Stimulated activated CD4-positive, alpha-beta T cell treated with anti-CD3 and anti-CD28 coated beads, Interleukin-12 subunit alpha, Interleukin-12 subunit beta, amount 100 ng/mL, for 4 hours (primary cell): ENCODE measurements at regions not wholly inside any gene's neighbourhood (a gene's known extent, or its start where the extent isn't known, plus 50 kb on each side); places are given as distances from the start of the nearest gene placed in this dataset.
"Not testable (repeated sequence)": the region's sequence is repeated elsewhere in the genome, so short reads cannot be mapped to it uniquely, and the experiment has no call there.

Source experiments
- DNase-seq: peaks from one replicate; pipeline ENCODE4 v3.0.0-alpha.2; 2020

DNA sequence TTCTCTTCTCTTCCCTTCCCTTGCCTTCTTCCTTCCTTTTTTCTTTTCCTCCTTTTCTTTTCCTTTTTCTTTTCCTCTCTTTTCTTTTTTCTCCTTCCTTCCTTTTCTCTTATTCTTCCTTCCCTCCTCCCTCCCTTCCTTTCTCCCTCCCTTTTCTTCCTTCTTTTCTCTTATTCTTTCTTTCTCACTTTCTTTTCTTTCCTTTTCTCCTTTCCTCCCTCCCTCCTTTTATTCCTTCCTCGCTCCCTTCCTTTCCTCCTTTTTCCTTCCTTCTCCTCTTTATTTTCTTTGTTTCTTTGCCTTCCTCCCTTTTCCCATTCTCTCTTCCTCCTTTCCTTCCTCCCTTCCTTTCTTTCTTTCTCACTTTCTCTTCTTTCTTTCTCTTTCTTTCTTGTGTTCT is 146.1 kb downstream of the ZNF92 start:
- not testable (repeated sequence) for DNase-seq

DNA sequence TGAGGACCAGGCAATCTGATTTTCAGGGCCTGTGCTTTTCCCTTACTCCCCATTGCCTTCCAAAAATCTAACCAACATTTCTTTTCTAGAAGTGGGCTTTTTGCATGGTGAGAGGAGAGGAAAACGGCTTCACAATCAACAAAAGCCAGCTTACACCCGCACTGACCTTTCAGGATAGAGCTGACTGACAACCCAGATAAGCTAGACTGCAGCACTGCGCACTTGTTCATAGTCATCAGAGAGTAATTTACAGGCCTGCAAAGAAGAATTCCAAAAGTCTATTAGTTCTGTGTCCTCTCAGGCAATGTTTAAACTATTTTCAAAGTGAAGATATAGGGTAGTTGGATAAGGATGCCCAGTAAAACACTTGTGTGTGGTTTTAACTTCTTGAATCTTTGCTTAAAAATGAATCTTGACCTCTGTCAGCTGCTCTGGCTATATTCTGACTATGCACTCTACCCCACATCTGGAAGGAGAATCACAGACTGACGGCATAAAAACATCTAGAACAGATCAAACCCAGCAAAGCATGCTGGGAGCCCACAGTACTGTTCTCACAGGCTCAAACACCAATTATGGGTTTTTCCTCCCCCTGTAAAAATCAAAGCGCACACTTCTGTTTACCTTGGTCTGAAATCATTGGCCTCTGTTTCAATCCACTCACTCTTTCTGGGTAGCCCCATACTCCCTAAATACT is 172.0 kb downstream of the ZNF92 start:
- DNase-seq, result not testable (repeated sequence)

DNA sequence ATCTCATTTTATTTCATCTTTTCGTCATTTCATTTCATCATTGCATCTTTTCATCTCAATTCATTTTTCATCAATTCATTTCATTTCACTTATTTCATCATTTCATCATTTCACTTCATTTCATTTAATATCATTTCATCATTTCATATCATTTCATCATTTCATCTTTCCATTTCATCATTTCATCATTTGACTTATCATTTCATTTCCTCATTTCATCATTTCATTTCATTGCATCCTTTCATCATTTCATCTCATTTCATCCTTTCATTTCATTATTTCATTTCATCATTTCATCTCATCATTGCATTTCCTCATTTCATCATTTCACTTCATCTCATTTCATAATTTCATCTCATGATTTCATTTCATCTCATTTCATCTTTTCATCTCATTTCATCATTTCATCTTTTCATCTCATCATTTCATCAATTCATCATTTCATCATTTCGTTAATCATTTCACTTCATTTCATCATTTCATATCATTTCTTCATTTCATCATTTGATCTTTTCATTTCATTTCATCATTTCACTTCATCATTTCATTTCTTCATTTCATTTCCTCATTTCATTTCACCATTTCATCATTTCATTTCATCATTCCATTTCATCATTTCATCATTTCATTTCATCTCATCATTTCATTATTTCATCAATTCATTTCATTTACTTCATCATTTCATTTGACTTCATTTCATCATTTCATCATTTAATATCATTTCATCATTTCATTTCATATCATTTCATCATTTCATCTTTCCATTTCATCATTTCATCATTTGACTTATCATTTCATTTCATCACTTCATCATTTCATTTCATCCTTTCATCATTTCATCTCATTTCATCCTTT is 176.2 kb downstream of the ZNF92 start:
- not testable (repeated sequence) for DNase-seq

DNA sequence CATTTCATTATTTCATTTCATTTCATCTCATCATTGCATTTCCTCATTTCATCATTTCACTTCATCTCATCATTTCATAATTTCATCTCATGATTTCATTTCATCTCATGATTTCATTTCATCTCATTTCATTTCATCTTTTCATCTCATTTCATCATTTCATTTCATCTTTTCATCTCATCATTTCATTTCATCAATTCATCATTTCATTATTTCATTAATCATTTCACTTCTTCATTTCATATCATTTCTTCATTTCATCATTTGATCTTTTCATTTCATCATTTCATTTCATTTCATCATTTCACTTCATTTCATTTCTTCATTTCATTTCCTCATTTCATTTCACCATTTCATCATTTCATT is 176.8 kb downstream of the ZNF92 start:
- not testable (repeated sequence) for DNase-seq

DNA sequence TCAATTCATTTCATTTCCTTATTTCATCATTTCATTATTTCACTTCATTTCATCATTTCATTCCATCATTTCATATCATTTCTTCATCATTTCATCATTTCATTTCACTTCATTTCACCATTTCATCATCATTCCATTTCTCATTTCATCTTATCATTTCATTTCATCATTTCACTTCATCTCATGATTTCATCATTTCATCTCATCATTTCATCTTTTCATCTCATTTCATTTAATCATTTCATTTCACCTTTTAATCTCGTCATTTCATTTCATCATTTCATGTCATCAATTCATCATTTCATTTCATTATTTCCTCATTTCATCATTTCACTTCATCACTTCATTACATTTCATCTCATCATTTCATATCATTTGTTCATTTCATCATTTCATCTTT is 177.4 kb downstream of the ZNF92 start:
- DNase-seq, result not testable (repeated sequence)

DNA sequence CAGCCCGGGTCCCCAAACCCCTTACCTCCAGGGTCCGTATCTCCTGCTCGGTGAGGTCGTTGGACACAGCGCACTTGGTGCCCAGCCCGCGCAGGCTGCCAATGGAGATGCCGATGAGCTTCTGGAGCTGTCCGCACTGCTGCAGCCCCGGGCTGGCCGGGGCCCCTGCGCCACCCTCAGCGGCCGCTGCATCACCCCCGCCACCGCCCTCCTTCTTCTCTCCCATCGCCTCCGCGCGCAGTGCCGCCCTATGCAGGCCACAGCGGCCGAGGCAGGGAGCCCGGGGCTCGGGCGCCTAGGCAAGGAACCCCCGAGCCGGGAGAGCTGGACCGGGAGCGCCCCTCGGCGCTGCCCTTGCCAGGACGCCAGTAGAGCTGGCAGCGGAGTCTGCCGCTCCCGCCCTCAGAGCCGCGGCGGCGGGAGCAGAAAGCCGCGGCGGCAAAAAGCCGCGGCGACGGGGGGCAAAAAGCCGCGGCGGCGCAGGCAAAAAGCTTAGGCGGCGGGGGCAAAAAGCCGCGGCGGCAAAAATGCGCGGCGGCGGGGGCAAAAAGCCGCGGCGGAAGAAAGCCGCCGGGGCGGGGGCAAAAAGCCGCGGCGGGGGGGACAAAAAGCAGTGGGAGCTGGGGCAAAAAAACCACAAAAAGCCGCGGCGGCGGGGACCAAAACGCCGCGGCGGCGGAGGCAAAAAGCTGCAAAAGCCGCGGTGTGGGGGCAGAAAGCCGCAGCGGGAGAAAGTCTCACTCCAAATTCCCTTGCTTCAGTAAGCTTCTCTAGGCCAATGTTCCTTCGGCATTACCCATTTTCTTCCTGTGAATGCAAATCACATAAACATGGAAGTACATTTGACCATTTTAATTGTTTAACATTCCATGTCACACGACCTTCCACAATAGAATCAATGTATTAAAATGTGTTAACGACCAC is 181.2 kb downstream of the ZNF92 start:
- DNase-seq, result not testable (repeated sequence)

DNA sequence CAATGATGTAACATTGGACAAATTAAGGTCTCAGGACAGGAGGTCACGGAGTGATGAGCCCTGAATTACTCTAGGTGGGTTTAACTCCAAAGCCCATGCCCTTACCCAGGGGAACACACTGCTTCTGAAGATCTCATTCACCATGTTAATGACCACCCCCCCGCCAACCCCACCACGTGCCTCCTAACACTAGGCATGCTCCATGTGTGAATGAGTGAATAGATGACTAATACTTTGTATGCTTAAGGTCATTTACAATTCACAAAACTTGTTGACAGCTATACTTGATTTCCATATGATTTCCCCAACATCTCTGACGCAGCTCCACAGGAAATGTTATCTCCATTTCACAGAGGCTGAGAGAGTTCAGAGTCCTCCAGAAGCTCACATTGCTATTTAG is 184.9 kb downstream of the ZNF92 start:
- DNase-seq, result not testable (repeated sequence)

DNA sequence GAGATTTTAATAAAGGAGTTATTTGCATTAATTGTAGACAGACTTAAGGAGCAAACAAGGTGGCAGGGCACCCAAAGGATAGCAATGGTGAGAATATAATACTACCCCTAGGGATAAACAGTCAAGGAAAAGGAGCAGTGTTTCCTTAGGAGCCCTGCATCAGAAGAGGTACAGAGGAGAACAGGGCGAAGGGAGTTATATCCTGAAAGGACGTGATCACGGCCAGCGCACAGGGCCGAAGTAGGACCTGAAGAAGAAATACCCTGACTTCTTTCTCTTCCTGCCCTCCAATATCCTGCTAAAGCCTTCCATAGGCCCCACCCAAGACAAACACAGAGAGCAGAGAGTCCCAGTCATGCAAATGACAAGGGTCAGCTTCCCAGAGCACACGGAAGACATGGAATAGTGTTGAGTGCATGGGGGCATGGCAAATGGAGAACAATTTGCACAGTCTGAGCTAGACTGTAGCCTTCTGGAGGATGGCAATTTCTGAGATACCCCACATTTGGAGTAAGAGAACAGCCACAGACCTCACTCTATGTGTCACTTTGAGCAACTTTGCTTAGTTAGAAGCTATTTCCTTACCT is 188.2 kb downstream of the ZNF92 start:
- not testable (repeated sequence) for DNase-seq

DNA sequence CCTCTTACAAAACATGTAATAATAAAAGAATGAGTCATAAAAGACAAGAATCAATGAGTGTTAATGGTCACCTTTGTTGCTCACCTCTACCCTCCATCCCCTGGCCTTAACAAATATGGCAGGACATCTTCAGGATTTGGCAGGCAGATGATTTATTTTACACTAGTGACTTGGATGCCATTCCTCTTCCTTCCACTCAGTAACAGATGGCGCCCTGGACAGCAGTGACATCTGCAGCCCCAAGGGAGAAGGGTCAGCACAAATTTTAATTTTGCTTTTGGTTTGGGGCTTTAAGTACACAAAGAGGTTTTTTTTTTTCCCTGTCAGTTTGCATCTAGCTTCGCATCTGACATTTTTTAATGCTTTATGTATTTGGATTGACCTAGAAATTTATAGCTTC is 188.9 kb downstream of the ZNF92 start:
- not testable (repeated sequence) for DNase-seq

DNA sequence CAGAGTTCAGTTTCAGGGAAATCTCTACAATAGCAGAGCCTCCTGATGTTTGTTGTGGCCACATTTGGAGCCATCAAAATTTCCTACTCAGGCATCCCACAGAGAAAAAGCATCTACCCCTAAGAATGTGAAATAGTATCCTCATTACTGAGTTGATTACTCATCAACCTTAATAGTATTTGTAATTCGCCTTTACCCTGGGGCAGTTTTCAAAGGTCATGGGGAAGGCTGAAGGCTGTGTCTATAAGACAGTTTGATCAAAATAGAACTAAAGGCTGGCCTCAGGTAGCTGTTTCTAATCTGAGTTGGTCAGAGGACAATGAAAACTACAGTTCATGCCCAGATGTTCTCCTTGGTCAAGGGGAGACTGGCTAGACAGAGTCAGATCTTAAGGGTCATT is 189.7 kb downstream of the ZNF92 start:
- not testable (repeated sequence) for DNase-seq

DNA sequence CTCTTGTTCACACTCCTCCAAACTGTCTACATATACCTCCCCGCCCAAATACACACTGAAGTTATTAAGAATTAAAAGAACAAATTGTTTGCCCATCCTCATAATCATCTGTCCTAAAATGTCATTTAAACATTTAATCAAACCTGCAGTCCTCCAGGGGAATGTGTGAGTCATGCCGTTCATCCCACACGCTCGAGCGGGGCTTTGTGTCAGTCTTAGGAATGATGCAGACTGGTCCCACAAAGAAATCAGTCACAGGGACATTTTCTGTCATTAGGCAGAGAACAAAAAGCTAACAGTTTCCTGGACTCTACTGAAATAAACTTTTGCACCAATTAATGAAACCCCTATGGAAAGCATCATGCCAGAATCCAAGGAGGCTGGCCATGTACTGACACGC is 194.6 kb downstream of the ZNF92 start:
- DNase-seq, result not testable (repeated sequence)

DNA sequence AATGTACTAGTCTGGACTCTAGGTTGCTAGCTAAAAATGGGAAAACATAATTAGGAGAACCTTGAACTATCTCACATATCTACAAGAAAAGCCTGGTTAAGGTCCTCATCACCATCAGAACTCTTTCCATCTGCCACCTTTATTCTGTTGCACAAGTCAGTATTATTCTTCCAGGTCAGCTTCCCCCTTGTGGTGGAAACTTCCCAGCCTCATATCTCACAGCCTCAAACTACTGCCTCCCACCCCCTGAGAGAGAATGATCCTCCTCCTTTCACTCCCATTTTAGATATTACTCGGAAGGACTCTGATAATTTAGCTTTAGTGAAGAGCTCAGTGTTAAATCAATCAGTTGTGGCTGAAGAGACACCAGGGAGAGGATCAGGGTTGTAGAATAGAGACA is 197.3 kb downstream of the ZNF92 start:
- DNase-seq, result not testable (repeated sequence)

DNA sequence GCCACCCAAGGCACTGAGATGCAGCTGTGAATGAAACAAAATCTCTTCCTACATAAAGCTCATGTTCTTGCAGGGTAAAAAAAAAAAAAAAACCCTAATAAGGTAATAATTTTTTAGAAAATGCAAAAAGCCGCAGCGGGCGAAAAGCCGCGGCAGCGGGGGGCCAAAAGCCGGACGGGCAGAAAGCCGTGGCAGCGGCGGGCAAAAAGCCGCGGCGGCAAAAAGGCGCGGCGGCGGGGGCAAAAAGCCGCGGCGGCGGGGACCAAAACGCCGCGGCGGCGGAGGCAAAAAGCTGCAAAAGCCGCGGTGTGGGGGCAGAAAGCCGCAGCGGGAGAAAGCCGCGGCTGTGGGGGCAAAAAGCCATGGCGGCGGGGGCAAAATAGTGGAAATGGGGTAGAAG is 198.9 kb downstream of the ZNF92 start:
- not testable (repeated sequence) for DNase-seq

DNA sequence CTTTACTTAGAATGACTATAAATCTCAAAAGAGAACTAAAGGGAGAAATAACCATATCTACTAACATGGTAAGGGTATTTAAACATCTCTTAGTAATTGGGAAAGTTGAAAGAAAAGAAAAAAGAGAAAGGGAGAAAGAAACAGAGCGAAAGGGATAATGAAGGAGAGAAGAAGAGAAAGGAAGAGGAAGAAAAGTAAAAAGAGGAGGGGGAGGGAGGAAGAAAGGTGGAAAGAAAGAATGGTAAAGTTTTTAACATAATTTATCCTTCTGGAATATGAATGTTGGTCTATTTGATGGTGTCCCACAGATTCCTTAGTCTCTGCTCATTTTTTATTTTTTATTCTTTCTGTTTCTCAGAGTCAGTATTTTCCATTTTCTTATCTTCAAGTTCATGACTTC is 202.7 kb downstream of the ZNF92 start:
- DNase-seq, result not testable (repeated sequence)

DNA sequence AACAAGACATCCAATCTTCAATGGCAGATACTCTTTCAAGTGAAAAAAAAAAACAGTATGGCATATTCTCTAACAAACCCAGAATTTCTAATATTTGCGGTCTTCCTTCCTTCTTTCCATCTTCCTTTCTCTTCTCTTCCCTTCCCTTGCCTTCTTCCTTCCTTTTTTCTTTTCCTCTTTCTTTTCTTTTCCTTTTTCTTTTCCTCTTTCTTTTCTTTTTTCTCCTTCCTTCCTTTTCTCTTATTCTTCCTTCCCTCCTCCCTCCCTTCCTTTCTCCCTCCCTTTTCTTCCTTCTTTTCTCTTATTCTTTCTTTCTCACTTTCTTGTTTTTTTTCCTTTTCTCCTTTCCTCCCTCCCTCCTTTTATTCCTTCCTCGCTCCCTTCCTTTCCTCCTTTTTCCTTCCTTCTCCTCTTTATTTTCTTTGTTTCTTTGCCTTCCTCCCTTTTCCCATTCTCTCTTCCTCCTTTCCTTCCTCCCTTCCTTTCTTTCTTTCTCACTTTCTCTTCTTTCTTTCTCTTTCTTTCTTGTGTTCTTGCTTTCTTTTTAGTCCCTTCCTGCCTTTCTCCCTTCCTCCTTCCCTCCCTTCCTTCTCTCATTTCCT is 209.0 kb downstream of the ZNF92 start:
- DNase-seq, result not testable (repeated sequence)

DNA sequence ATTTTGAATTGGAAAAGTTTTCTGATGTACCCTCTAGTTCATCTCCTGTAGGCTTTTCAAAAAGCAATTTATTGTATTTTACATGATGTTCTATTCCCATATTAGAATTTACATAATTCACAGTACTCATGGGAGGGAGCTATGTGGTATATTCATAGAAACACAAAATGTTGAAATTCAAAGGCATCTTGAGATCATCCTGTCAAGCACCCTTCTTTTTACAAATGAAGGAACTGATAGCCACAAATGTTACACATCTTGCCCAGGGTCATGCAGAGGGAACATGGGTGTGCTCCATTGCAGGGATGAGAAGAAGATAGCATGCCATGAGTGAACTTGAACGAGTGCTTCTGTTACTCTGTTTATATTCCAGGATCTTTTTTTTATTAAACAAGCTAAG is 228.8 kb downstream of the ZNF92 start:
- DNase-seq, result not testable (repeated sequence)

DNA sequence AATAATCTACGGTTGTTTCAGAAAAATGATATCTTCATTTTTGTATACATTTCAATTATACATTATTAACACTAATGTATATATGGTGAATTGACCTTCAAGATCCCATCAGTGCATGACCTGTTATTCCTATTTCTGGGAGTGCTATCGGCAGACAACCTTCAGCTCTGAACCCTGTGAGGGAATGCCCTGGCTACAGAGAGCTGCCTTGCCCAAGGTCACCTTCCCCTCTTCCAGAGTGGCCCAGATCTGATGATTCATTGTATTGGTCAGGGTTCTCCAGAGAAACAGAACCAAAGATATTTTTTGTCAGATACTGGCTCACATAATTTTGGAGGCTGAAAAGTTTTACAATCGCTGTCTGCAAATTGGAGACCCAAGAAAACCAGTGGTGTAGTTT is 235.5 kb downstream of the ZNF92 start:
- DNase-seq, result no peak

DNA sequence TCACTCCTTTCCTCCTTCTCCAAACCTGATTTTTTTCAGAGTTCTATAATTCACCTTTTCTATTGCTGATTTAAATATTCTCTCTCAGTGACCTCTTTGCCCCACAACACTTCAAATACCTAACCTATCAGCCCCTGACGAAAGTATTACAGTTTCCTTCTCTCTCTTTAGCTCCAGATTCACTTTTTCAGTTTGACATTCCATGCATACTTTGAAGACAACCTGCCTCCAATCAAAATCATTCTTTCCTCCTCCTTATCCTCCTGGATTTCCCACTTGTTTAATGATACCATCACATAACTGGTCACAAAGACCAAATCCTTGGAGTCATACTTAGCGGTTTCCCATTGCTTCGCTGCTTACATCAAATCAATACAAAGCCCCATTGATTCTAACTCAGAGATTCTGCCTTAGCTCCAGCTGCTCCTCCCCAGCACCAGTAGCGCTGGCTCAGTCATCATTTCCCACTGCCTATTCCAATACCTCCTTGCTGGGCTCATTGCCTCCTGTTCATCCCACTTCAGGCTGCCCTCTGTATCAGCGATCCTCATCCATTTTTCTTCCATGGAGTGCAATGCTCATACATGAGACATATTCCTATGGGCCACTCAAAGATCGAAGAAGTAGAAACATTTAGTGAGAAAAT is 240.1 kb downstream of the ZNF92 start:
- not testable (repeated sequence) for DNase-seq

DNA sequence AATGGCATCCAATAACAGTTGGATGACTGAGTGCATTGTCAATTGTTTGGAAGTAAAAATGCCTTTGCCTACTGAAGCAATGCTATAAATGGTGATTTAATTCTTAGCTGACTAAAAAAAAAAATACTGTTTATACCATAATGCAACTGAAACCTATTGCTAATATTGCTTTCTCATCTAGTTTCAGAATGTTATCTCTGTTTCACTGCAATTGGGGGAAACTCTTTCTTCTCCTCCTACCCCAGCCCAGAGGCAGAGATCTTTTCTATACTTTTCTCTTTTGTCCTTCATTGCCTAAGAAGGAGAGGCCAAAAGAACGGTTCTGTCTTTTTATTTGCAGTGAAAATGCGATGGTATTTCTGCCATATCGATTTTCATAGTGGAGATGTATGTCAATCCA is 242.5 kb downstream of the ZNF92 start:
- not testable (repeated sequence) for DNase-seq

DNA sequence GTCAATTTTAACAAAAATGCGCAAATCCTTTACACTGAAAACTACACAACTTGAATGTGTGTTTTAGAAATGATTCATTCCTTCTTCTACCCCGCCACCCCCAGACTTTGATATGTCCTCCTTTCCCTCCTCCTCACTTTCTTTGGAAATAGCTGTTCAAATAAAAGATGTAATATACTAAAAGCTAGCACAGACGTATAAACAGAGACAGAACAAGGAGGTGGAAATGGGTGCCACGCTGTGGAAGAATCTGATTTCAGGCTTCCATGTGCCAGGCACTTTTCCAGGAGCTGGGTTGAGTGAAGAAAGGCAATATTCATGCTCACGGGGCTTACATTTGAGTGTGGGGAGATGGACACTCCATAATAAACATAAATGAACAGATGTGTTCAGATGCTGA is 246.6 kb downstream of the ZNF92 start:
- DNase-seq, result not testable (repeated sequence)

DNA sequence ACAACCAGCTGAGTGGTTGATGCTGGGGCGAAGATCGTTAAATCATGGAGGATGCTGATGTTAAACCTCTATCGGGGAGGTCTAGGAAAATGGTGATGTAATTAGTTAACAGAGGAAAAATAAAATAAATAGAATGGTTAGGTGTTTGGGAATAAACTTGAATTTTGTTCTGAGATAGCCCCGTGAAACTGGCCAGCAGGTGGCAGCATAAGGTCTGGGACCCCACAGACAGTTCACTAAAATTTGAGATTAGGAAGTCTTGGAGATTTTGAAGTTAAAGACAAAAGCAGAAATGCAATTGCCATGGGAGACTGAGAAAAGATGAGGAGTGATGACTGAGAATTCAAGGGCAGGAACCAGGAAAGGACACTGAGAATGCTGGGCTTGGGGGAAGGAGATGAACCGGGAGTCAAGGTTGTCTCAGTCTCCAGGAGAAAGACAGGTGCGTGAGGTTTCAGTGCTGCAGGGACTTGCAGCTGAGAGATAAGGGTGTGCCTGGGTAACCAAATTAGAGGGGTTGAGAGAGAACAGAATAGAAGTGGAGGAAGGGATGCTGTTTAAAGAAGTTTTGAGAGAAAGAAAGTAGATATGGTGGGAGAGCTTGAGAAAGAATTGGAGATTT is 248.0 kb downstream of the ZNF92 start:
- DNase-seq, result peak; percentile 16
